Urothelium cell line (cell line): ENCODE measurements at regions not wholly inside any gene's neighbourhood (a gene's known extent, or its start where the extent isn't known, plus 50 kb on each side); places are given as distances from the start of the nearest gene placed in this dataset.

Source experiments
- DNase-seq: peaks from one replicate; pipeline ENCODE4 v3.0.0; 2011; ENCODE audit warnings: low spot score, mixed read lengths
- FAIRE-seq: peaks from 2 replicates; lab custom pipeline; 2011; peaks lifted over from hg19 to GRCh38; lab: Jason Lieb, UNC

DNA sequence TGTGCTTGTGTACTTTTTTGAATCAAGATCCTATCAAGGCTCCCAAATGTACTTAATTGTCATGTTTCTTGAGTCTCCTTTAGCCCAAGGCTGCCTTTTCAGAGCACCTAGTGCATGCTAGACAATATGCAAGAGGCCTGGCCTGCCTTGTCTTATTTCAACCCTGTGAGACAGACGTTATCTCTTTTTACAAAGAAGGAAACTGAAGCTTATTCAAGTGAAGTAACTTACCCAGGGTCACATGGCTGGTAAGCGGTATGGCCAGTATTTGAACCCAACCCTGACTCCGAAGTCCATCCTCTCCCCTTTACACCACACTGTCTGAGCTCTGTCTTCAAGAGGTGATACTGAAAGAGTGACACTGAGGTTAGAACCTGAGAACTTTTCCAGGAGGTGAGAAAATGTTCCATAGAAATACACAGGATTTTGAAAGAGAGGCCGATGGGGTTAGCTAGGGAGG is 505.1 kb downstream of the FOXO1 start:
- DNase-seq (no peak), FAIRE-seq (no peak)

- DNase-seq (no peak), FAIRE-seq (no peak)
Observed at GRCh38 chr13:40161931-40162330, 504.5 kb downstream of the FOXO1 start.

- no peak for FAIRE-seq
- no peak for DNase-seq
Observed at GRCh38 chr13:40163066-40164000, 503.1 kb downstream of the FOXO1 start.

DNA sequence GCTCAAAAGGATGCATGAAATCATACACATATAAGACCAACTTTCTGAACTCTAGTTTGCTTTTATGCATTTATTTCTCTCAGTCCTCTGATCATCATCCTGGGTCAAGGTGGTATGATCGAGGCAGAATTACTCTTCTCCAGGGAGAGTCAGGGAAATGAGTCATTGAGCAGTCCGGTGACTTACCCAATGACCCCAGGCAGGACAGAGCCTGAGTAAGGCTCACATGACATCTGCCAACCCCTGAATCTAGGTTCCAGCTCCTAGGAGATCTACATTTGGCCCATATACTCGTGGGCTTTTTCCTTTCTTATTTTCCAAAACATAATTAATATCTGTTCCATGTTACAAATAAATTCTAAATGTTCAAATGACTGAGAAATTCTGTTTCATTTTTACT is 502.3 kb downstream of the FOXO1 start:
- DNase-seq (no peak), FAIRE-seq (no peak)

DNA sequence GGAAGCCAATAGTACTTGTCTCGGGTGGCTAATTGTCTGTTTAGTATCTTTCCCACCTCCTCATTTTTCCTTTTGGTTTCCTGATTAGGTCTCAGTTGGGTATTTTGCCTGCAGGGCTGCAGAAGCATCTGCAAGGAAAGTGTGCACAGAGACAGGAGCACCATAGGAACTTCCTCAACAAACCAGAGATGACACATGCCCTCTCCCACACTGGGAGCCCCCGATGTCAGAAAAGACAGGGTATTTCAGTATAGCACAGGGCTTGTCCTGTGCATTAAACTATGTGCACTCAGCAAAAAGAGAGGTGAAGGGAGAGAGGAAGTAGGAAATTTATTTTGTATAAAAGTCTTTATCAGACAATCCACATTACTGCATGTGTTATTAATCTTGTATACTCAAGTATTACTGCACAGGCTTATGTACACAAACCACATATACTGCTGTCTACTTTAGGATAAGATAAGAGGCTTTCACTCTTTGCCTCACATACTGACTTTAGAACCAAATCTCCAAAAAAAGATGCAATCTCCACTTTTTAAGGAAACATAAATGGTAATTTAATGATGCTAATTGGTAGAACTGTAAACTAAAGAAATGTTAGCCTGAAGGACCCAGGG is 501.0 kb downstream of the FOXO1 start:
- no peak for FAIRE-seq
- no peak for DNase-seq

DNA sequence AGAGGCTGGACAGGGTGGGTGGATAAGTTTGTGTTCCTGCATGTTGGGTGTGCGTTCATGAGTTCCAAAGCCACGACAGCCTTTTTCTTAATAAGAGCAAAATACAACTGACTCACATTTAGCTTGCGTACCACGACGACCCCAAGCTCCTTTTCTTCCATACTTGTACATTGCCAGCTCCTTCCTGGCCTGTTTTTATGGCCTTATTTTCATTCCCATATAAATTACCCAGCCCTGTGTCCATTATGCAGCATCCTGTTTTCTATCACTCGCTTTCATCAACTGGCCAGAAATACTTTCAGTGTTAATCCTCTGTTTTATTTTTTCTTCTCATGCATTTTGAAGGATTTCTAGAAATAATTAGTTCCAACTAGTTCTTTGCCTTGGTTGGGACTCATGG is 499.1 kb downstream of the FOXO1 start:
- DNase-seq, result no peak
- no peak for FAIRE-seq

DNA sequence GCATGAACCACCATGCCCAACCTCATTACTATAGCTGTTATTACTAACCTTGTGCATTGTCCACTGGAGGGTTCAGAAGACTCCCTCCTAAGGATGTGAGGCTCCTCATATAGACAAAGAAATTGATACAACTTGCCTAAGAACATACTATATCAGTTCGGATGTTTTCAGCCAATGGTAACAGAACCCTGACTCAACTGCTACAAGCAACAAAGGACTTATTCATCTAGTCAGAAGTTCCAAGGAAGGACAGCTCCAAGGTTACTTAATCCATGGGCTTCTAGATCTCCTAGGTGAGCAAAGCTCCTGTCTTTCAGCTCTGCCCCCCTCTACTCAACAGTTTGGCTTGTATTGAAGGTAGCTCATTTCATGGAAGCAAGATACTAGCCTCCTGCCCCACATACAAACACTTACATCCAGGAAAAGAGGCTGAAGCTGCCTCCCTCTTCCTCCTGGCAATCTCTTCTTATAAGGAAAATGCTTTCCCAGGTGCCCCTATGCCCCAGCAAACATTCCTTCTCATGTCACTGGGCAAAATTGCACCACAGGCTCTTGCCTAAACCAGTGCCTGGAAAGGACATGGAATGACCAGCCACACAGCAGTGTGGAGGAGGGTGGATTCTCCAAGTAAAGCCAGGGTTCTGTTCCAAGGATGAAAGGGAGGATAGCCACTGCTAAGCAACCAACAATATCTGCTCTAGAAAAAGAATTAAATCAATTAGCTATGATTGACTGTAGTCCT is 497.8 kb downstream of the FOXO1 start:
- DNase-seq (no peak), FAIRE-seq (no peak)

GRCh38 chr13:40169476-40169875 is 497.0 kb downstream of the FOXO1 start:
- DNase-seq (no peak), FAIRE-seq (no peak)

- DNase-seq, result no peak
- no peak for FAIRE-seq
Observed at GRCh38 chr13:40170091-40170490, 496.4 kb downstream of the FOXO1 start.

GRCh38 chr13:40170982-40171381 is 495.5 kb downstream of the FOXO1 start:
- no peak for DNase-seq
- FAIRE-seq, result no peak

DNA sequence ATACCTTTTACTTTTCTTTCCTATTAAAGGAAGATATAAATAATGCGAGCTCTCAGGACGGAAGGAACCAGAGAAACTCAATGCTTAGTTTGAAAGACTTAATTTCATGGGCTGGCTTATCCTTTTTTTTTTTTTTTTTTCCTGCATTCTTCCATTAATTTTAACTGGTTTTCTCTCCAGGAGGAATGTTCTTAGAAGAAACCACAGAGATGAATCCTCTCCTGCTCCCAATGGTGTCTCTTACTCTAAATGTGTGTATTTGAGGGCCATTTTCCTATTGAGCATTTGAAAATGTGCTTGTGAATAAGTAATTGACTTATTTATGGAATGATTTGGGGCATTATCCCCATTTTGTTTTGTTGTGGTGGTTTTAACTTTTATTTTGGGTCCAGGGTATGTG is 494.9 kb downstream of the FOXO1 start:
- FAIRE-seq (no peak), DNase-seq (no peak)

GRCh38 chr13:40172149-40172591 is 494.3 kb downstream of the FOXO1 start:
- no peak for FAIRE-seq
- DNase-seq, result no peak

GRCh38 chr13:40172878-40173277 is 493.6 kb downstream of the FOXO1 start:
- no peak for DNase-seq
- no peak for FAIRE-seq

GRCh38 chr13:40175639-40176038 is 490.8 kb downstream of the FOXO1 start:
- FAIRE-seq (no peak), DNase-seq (no peak)

- DNase-seq (no peak), FAIRE-seq (no peak)
Observed at GRCh38 chr13:40176242-40176641, 490.2 kb downstream of the FOXO1 start.

- DNase-seq, result no peak
- no peak for FAIRE-seq
Observed at GRCh38 chr13:40178130-40178529, 488.3 kb downstream of the FOXO1 start.

DNA sequence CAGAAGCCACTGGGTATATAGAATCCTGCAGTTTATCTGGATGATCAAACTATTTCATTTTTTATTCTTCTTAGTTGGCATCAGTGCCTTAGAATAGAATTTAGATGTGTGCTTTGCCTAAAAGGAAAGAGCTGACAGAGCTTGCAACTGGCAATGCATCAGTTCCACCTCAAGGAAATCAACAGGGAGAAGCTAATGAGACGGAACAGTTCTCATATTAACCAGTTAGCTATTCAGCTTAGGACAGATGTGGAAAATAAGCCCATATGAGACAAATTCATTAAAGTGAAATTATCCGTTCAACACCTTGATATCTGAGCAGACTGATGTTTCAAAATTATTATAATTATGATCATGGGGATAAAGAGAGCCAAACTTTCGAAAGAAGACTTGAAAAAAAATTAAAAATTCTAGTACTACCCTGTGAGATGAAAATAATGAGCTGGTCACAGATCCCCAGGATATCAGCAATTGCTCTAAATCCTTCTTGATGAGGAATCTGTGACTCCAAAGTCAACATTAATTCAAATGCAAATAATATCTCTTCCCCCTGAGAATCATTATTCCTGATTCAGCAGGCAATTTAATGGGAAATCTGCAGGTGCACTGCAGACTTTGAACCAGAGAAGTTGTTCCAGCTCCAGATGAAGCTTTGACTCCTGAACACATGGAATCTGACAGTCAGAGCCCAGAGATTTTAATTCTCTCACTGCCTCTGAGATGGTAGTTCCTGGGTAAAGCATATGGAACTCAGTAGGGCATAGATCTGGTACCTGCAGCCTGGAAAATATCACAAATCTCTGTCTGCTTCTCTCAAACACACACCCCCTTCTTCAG is 486.8 kb downstream of the FOXO1 start:
- no peak for DNase-seq
- FAIRE-seq, result no peak

- DNase-seq, result no peak
- no peak for FAIRE-seq
Observed at GRCh38 chr13:40180776-40181175, 485.7 kb downstream of the FOXO1 start.

- DNase-seq, result no peak
- no peak for FAIRE-seq
Observed at GRCh38 chr13:40181203-40181845, 485.1 kb downstream of the FOXO1 start.

DNA sequence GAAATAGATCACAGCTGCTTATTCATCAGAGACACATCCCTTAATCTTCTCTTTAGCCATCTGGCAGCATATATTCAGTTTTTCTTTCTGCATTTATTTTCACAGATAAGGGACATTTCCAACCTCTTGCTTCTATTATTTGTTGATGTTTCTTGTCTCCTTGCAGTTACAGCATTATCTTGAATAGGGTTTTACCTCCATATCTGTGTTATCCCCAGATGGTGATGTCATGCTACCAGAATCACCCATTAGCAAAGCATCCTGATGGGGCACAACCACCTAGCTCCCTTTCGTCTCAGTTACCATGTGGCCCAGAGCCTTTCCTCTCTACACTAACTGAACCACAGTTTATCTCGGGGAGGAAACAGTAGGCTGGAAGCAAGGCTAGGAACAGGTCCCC is 483.9 kb downstream of the FOXO1 start:
- no peak for DNase-seq
- FAIRE-seq, result no peak
